MCF 10A (cell line): ENCODE measurements at regions not wholly inside any gene's neighbourhood (a gene's known extent, or its start where the extent isn't known, plus 50 kb on each side); places are given as distances from the start of the nearest gene placed in this dataset.

Experiments
- BruUV-seq: library from RNA; stranded (reverse); fragments of 400-500 nt; replicated peaks from 2 replicates; lab custom pipeline; 2021; lab: Mats Ljungman, UMichigan
- CTCF ChIA-PET: fragments of 300-600 bp; sonication (Branson Sonifier 250); formaldehyde crosslinking; extraction: SDS; loops from one replicate; lab custom pipeline; 2021; ENCODE audit warnings: antibody characterized with exemption, inconsistent platforms; lab: Yijun Ruan, JAX
- POLR2A ChIA-PET: fragments of 300-600, 350-650 bp; sonication (Branson Sonifier 250); formaldehyde crosslinking; extraction: SDS; loops from one replicate; lab custom pipeline; 2020; ENCODE audit warnings: antibody characterized with exemption, inconsistent platforms; lab: Yijun Ruan, JAX
- DNase-seq: peaks from one replicate; pipeline ENCODE4 v3.0.0-alpha.2; 2018; ENCODE audit not compliant: unreplicated experiment
- H3K27ac Mint-ChIP-seq: one replicate; pipeline ENCODE4 v1.8.0; 2022; ENCODE audit warnings: mild to moderate bottlenecking, low read depth, mixed read lengths; ENCODE audit not compliant: unreplicated experiment
- H3K27me3 Mint-ChIP-seq: one replicate; pipeline ENCODE4 v1.8.0; 2022; ENCODE audit warnings: mixed read lengths; ENCODE audit not compliant: insufficient read depth, unreplicated experiment
- H3K36me3 Mint-ChIP-seq: one replicate; pipeline ENCODE4 v1.8.0; 2022; ENCODE audit warnings: mild to moderate bottlenecking, moderate library complexity, mixed read lengths; ENCODE audit not compliant: insufficient read depth, unreplicated experiment
- H3K4me1 Mint-ChIP-seq: one replicate; pipeline ENCODE4 v1.8.0; 2022; ENCODE audit warnings: mixed read lengths; ENCODE audit not compliant: insufficient read depth, unreplicated experiment
- H3K4me3 Mint-ChIP-seq: one replicate; pipeline ENCODE4 v1.8.0; 2022; ENCODE audit warnings: mild to moderate bottlenecking, moderate library complexity, mixed read lengths; ENCODE audit not compliant: unreplicated experiment
- H3K9me3 Mint-ChIP-seq: one replicate; pipeline ENCODE4 v1.8.0; 2022; ENCODE audit warnings: mixed read lengths; ENCODE audit not compliant: unreplicated experiment
- CTCF ChIP-seq: fragments of 200-600 bp; IDR thresholded peaks from one replicate; pipeline ENCODE4 v1.8.0; 2022; ENCODE audit warnings: antibody characterized with exemption, mild to moderate bottlenecking; ENCODE audit not compliant: unreplicated experiment
- intact Hi-C: fragments of 100-400 bp; cut with micrococcal nuclease; formaldehyde crosslinking; loops from 2 replicates; pipeline ENCODE4 v1.14.1; 2022

GRCh38 chr7:20535541-20535940 lies 79.9 kb upstream of the ABCB5 start:
- H3K9me3 Mint-ChIP-seq, result no peaks in the 10 kb centered on the region
- H3K36me3 Mint-ChIP-seq, result no peaks in the 10 kb centered on the region
- peaks cover 11% of the 10 kb centered on the region for H3K4me1 Mint-ChIP-seq
- DNase-seq, result no peak
- CTCF ChIA-PET, result no interaction called here
- intact Hi-C loops, result no loop called here
- H3K4me3 Mint-ChIP-seq, result no peak overlapping the region
- no peaks in the 10 kb centered on the region for H3K27me3 Mint-ChIP-seq
- POLR2A ChIA-PET, result no interaction called here
- TF ChIP-seq CTCF, result no peak
- no peak overlapping the region for H3K27ac Mint-ChIP-seq
- BruUV-seq, result no TSS peak

GRCh38 chr7:20539201-20539600 lies 76.3 kb upstream of the ABCB5 start:
- H3K9me3 Mint-ChIP-seq, result no peaks in the 10 kb centered on the region
- intact Hi-C loops, result no loop called here
- CTCF ChIA-PET, result interaction anchor here (0.6 to 1.2 kb wide), 2 partner anchors 50 to 57 kb away, joined by 3 read pairs; no protein-coding TSS in a partner anchor
- peaks cover 23% of the 10 kb centered on the region for H3K4me1 Mint-ChIP-seq
- POLR2A ChIA-PET, result no interaction called here
- no peak for TF ChIP-seq CTCF
- no peak overlapping the region for H3K27ac Mint-ChIP-seq
- no peak overlapping the region for H3K4me3 Mint-ChIP-seq
- peak; percentile 20 for DNase-seq
- no peaks in the 10 kb centered on the region for H3K27me3 Mint-ChIP-seq
- no TSS peak for BruUV-seq
- H3K36me3 Mint-ChIP-seq, result no peaks in the 10 kb centered on the region

- TF ChIP-seq CTCF, result no peak
- H3K9me3 Mint-ChIP-seq, result no peaks in the 10 kb centered on the region
- H3K4me3 Mint-ChIP-seq, result no peak overlapping the region
- peaks cover 23% of the 10 kb centered on the region for H3K4me1 Mint-ChIP-seq
- no peaks in the 10 kb centered on the region for H3K27me3 Mint-ChIP-seq
- POLR2A ChIA-PET, result interaction anchor here (0.6 to 1.8 kb wide), 11 partner anchors 9 to 216 kb away, joined by 3 to 14 read pairs (median 4); partner anchors contain the start of gene ITGB8
- intact Hi-C loops, result no loop called here
- no peak overlapping the region for H3K27ac Mint-ChIP-seq
- H3K36me3 Mint-ChIP-seq, result no peaks in the 10 kb centered on the region
- CTCF ChIA-PET, result interaction anchor here (0.6 to 2.1 kb wide), 6 partner anchors 9 to 948 kb away, joined by 3 to 5 read pairs (median 3); no protein-coding TSS in a partner anchor
- peak; percentile 60 for DNase-seq
- BruUV-seq, result no TSS peak
Measured at GRCh38 chr7:20541608-20542349, 73.7 kb upstream of the ABCB5 start.

GRCh38 chr7:20542594-20542993 lies 72.9 kb upstream of the ABCB5 start:
- ChIA-PET CTCF (interaction anchor here (0.6 to 2.1 kb wide), 5 partner anchors 10 to 949 kb away, joined by 3 to 5 read pairs (median 3); no protein-coding TSS in a partner anchor), POLR2A (interaction anchor here (0.7 to 1.8 kb wide), 9 partner anchors 10 to 212 kb away, joined by 3 to 14 read pairs (median 4); partner anchors contain the start of gene ITGB8)
- no peak overlapping the region for H3K27ac Mint-ChIP-seq
- intact Hi-C loops, result no loop called here
- no peaks in the 10 kb centered on the region for H3K27me3 Mint-ChIP-seq
- no peaks in the 10 kb centered on the region for H3K9me3 Mint-ChIP-seq
- H3K4me1 Mint-ChIP-seq, result peaks cover 23% of the 10 kb centered on the region
- H3K36me3 Mint-ChIP-seq, result no peaks in the 10 kb centered on the region
- H3K4me3 Mint-ChIP-seq, result no peak overlapping the region
- no peak for TF ChIP-seq CTCF
- BruUV-seq, result no TSS peak
- DNase-seq, result peak; percentile 79
